Osteocyte (in vitro differentiated cells): ENCODE measurements at regions not wholly inside any gene's neighbourhood (a gene's known extent, or its start where the extent isn't known, plus 50 kb on each side); places are given as distances from the start of the nearest gene placed in this dataset.
"Not testable (repeated sequence)": the region's sequence is repeated elsewhere in the genome, so short reads cannot be mapped to it uniquely, and the experiment has no call there.

Experiments
- DNase-seq: peaks from one replicate; pipeline ENCODE4 v3.0.0; 2021; ENCODE audit warnings: mixed read lengths; ENCODE audit not compliant: unreplicated experiment; ENCODE audit errors: extremely low spot score
- H3K27ac Mint-ChIP-seq: one replicate; pipeline ENCODE4 v1.8.0; 2021; ENCODE audit warnings: mild to moderate bottlenecking, mixed read lengths; ENCODE audit not compliant: unreplicated experiment
- H3K27me3 Mint-ChIP-seq: one replicate; pipeline ENCODE4 v1.8.0; 2021; ENCODE audit warnings: mixed read lengths; ENCODE audit not compliant: unreplicated experiment
- H3K36me3 Mint-ChIP-seq: one replicate; pipeline ENCODE4 v1.8.0; 2021; ENCODE audit warnings: mixed read lengths; ENCODE audit not compliant: unreplicated experiment
- H3K4me1 Mint-ChIP-seq: one replicate; pipeline ENCODE4 v1.8.0; 2021; ENCODE audit warnings: mixed read lengths; ENCODE audit not compliant: unreplicated experiment
- H3K4me3 Mint-ChIP-seq: one replicate; pipeline ENCODE4 v1.8.0; 2021; ENCODE audit warnings: mild to moderate bottlenecking, moderate library complexity, mixed read lengths; ENCODE audit not compliant: unreplicated experiment
- H3K9me3 Mint-ChIP-seq: one replicate; pipeline ENCODE4 v1.8.0; 2021; ENCODE audit warnings: mixed read lengths; ENCODE audit not compliant: unreplicated experiment
- CTCF ChIP-seq: fragments of 200-600 bp; sonication (generic); IDR thresholded peaks from 2 replicates; pipeline ENCODE4 v1.5.0; 2021; ENCODE audit warnings: antibody characterized with exemption, mild to moderate bottlenecking, moderate library complexity

DNA sequence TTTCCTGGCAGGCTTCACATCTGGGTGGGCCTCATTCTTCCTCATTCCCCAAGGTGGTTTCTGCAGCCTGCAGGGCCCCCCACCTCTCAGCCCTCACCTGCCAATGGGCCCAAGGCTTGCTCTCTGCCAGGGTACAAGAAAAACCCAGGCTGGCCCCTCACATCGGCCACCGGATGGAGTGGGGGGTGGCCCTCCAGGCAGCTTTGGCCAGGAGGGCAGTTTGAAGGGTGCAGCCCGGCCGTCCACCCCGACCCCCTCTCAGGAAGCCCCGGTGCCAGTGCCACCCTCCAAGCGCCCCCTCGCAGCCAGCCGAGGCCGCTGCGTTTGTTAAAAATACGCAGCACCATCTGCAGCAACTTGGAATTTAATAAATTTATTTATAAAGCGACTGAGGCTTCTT is 196.7 kb downstream of the CTTN start:
- Mint-ChIP-seq H3K27ac (no peak overlapping the region), H3K4me3 (no peak overlapping the region), H3K36me3 (no peaks in the 10 kb centered on the region), H3K27me3 (peaks cover 7% of the 10 kb centered on the region), H3K9me3 (no peaks in the 10 kb centered on the region), H3K4me1 (no peaks in the 10 kb centered on the region)
- no peak for DNase-seq
- no peak for TF ChIP-seq CTCF

DNA sequence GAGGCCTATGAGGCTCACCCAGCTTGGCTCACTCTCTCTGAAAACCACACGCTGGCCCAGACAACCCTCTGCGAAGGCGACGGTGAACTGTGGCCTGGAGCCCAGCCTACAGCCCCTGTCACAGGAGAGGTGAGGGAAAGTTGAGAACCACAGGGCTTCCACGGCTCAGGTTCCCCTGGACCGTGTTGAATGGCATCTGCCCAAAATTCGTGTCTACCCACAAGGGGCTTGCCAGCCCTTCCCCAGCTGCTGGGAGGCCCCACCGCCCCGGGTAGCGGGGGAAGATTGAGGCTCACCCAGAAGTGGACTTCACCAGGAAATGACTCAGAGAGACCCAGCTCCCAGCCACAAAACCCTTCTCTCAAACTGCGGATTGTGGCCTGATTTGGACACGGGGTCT is 197.1 kb downstream of the CTTN start:
- Mint-ChIP-seq H3K9me3 (no peaks in the 10 kb centered on the region), H3K36me3 (no peaks in the 10 kb centered on the region), H3K27me3 (peaks cover 8% of the 10 kb centered on the region), H3K4me1 (no peaks in the 10 kb centered on the region), H3K27ac (no peak overlapping the region), H3K4me3 (no peak overlapping the region)
- no peak for TF ChIP-seq CTCF
- DNase-seq: no peak

DNA sequence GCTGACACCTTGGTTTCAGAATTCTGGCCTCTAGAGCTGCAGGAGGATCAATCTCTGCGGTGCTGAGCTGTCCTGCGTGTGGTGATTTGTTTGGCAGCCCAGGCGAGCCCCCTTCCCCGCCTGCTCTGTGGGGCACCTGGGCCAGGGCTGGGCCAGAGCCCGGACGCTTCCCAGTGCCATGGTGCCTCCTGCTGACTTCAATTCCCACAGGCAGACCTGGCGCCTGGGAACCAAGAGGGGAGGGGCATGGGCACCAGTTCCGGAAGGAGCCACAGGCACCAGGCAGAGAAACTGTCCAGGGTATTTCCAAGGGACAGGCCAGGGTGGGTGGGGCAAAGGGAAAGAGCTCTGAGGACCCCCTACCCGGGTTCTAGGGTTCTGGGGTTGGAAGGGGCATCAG is 197.8 kb downstream of the CTTN start:
- Mint-ChIP-seq H3K4me3 (no peak overlapping the region), H3K27me3 (peaks cover 11% of the 10 kb centered on the region), H3K4me1 (no peaks in the 10 kb centered on the region), H3K27ac (no peak overlapping the region), H3K9me3 (no peaks in the 10 kb centered on the region), H3K36me3 (no peaks in the 10 kb centered on the region)
- TF ChIP-seq CTCF: no peak
- DNase-seq: no peak

GRCh38 chr11:70597006-70597555 is 198.8 kb downstream of the CTTN start:
- H3K36me3 Mint-ChIP-seq: no peaks in the 10 kb centered on the region
- no peaks in the 10 kb centered on the region for H3K4me1 Mint-ChIP-seq
- no peak overlapping the region for H3K27ac Mint-ChIP-seq
- no peak for TF ChIP-seq CTCF
- H3K4me3 Mint-ChIP-seq: no peak overlapping the region
- peaks cover 11% of the 10 kb centered on the region for H3K27me3 Mint-ChIP-seq
- no peaks in the 10 kb centered on the region for H3K9me3 Mint-ChIP-seq
- DNase-seq: no peak

GRCh38 chr11:70597751-70598625 is 199.7 kb downstream of the CTTN start:
- Mint-ChIP-seq H3K27ac (no peak overlapping the region), H3K4me1 (no peaks in the 10 kb centered on the region), H3K4me3 (no peak overlapping the region), H3K36me3 (no peaks in the 10 kb centered on the region), H3K27me3 (peaks cover 12% of the 10 kb centered on the region), H3K9me3 (no peaks in the 10 kb centered on the region)
- TF ChIP-seq CTCF: no peak
- DNase-seq: no peak

DNA sequence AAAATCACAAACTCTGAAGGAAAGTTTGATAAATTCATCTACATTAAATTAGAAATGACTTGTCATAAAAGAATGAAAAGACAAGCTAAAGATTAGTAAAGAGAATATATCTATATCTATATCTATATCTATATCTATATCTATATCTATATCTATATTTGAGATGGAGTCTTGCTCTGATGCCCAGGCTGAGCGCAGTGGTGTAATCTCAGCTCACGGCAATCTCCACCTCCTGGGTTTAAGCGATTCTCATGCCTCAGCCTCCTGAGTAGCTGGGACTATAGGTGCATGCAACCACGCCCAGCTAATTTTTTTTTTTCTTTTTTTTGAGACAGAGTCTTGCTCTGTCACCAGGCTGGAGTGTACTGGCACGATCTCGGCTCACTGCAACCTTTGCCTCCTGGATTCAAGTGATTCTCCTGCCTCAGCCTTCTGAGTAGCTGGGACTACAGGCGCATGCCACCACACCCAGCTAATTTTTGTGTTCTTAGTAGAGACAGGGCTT is 202.6 kb downstream of the CTTN start:
- peaks cover 12% of the 10 kb centered on the region for H3K27me3 Mint-ChIP-seq
- not testable (repeated sequence) for H3K4me3 Mint-ChIP-seq

More for the DNA sequence above, 202.6 kb downstream of the CTTN start:
- H3K9me3 Mint-ChIP-seq, DNase-seq, H3K27ac Mint-ChIP-seq, H3K36me3 Mint-ChIP-seq, H3K4me1 Mint-ChIP-seq: not testable (repeated sequence)
